ENCODE measurements at regions not wholly inside any gene's neighbourhood (a gene's known extent, or its start where the extent isn't known, plus 50 kb on each side); places are given as distances from the start of the nearest gene placed in this dataset.

DNA sequence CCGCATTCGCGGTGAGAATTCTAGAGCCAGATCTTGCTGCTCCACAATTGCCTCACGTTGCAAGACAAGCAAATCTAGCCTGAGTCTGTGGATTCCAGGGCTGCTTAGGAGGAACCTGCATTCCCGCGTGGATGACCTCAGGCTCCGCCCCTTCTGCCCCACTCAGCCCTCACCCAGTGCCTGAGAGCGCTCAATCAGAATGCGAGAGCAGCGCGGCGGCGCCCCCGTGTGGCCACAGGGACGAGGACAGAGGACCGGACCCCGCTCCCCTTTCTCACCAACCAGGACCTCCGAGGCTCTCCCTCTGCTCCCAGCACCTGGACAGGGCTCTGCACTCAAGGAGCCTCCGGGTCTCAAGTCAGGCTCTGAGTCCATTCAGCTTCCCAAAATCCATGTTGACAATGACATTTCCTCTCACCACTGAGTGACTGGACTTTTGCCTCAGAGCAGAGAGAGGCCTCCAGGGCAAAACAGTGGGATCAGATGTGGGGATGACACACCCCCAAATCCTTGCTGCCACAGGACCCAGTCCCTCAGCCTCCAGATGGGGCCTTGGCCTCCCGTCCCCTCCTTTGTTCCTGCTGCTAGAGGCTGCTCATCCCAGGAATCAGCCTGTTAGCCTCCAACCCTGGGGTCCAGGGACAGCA, 52.0 kb downstream of the RPP21 start:
- peak; percentile 63 for DNase-seq

DNA sequence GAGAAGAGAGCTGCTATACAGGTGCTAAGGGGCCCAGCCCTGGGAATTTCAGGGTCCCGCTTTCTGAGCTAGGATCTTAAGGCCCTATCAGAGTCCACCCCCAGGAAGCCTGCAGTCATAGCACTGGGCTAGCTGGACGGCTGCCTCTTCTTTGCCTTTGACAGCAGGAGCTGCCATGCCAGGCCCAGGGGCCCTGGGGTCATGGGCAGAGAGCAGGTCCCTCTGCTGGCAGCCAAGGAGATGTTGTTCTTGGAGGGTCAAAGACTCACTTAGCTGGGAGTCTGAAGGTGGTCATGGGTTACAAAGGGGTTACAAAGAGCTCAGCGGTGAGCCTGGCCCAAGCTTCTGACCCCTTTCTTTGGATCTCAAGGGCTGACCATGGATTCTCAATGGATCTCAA, 52.7 kb downstream of the RPP21 start:
- DNase-seq: no peak

DNA sequence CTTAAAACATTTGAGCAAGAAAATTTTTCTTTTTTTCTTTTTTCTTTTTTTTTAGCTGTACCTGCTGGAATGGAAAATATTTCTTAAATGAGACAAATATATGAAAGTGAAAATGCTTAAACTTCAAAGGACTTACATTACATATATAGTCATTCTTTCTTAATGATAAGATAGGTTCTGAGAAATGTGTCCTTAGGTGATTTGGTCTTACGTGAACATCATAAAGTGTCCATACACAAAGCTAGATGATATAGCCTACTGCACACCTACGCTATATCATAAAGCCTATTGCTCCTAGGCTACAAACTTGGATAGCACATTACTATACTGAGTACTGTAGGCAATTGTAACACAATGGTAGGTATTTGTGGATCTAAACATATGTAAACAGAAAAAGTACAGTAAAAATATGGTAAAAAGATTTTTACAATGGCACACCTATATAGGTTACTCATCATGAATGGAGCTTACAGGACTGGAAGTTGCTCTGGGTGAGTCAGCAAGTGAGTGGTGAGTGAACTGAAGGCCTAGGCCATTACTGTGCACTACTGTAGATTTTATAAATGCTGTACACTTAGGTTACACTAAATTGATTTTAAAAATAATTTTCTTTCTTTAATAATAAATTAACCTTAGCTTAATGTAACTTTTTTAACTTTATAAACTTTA, 54.6 kb downstream of the RPP21 start:
- no peak for DNase-seq

DNA sequence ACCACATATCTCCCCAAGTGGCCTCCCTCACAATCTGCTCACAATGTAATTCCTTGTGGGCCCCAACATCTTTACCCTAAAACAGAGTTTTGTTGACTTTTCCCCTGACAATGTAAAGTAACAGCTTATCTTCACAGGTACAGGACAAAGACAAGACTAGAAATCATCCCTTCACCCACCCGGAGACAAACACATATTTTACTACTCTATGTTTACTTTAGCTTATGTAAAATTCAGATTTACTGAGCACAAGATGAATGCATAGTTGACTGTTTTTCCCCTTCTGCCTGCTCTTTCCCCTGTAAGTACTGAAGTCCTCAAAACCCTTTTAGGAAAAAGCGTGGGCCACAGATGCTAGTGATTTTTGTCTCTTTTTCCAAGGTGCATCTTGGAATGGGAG, 61.0 kb downstream of the RPP21 start:
- no peak for DNase-seq

DNA sequence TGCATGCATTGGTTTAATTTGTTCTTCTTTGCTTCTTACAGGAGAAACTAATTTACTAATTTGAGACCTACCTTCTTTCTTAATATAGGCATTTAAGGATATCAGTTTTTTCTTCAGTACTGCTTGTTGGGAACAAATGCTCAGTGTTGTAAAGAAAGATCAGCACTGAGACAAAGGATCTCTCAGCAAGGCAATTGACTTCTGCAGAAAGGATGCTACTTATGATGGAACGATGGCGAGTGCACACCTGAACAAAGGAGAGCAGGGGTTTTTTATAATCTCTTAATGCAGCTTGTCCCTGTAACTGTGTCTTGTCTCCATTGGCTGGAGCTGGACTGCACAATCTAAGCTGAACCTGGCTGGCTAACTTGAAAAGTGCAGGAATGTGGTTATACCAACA, 64.2 kb downstream of the RPP21 start:
- DNase-seq: no peak

DNA sequence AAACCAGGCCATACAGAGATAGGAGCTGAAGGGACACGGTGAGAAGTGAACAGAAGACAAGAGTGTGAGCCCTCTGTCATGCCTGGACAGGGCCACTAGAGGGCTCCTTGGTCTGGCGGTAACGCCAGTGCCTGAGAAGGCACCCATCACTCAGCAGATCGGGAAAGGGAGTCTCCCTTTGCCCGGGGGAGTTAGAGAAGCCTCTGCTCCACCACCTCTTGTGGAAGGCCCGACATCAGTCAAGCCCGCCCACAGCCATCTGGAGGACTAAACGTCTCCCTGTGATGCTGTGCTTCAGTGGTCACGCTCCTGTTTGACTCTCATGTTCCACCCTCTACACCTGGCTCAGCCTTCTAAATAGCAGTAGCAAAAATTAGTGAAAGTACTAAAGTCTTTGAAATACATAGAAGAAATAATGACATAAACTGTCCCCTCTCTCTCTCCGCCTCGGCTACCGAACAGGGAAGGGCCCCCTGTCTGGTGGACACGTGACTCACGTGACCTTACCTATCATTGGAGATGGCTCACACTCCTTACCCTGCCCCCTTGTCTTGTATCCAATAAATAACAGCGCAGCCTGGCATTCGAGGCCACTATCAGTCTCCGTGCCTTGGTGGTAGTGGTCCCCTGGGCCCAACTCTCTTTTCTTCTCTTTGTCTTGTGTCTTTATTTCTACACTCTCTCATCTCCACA, 66.7 kb downstream of the RPP21 start:
- peak; percentile 10 for DNase-seq

DNA sequence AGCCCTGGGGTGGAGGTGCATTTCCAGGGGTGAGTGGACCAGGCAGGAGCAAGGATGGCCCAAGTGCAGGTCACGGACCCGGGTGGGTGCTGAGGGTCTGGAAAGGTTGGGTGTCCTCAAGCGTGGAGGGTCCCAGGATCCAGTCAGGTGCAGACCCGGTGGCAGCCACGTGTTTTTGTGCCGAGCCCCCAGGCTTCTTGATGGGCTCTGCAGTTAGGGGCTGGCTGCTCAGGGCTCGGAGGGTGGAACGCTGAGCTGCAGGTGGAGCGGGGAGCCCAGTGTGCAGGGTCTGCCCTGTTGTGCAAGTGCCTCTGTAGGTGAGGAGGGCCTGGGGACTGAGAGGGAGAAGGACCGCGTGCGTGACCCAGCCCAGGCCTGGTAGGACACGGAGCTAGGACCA, 70.9 kb upstream of the HLA-E start:
- DNase-seq: no peak

DNA sequence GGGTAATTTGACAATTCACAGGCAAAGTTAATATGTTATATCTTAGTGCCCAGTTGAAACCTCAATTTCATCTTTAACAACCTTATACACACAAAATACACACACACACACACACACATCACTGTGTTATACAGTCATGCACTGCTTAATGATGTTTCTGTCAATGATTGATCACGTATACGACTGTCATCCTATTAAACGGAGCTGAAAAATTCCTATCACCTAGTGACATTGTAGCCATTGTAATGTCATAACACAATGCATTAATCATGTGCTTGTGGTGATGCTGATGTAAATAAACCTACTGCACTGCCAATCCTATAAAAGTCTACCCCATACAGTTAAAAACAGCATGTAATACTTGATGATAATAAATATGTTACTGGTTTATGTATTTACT, 64.8 kb upstream of the HLA-E start:
- no peak for DNase-seq
